Gastroesophageal sphincter (tissue), 3 donors: ENCODE measurements at regions not wholly inside any gene's neighbourhood (a gene's known extent, or its start where the extent isn't known, plus 50 kb on each side); places are given as distances from the start of the nearest gene placed in this dataset.

Experiments
- POLR2AphosphoS5 ChIP-seq: sonication (generic); formaldehyde crosslinking; IDR thresholded peaks from one replicate; pipeline ENCODE4 v1.6.1; 2017; ENCODE audit warnings: antibody characterized with exemption
- TF ChIP-seq, protein P1 (sequence below), 4 experiments: fragments of 200-600 bp in 2 of 4; fragments of 450-650 bp in 2 of 4; sonication (generic) in 1 of 4; IDR thresholded peaks; one replicate each; pipeline ENCODE4 v1.5.1; 2017 to 2019; ENCODE audit warnings: antibody characterized with exemption in 4 of 4, mild to moderate bottlenecking in 2 of 4, moderate library complexity in 2 of 4

DNA sequence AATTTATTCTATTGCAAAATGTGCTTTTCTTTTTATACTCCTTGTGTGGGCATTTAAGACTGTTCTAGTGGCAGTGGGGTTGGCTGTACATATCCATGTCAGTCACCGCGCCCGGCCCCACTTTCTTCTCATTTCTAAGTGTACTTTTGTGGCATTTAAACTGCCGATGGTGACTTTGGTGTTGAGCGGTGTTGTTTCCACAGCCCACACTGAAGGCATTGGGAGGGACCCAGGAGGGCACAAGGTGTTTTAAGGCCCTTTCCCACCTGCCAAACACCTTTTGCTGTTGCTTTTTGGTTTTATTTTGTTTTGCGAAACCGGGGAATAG, 369.7 kb downstream of the MTX2 start:
- TF ChIP-seq, protein P1, sequence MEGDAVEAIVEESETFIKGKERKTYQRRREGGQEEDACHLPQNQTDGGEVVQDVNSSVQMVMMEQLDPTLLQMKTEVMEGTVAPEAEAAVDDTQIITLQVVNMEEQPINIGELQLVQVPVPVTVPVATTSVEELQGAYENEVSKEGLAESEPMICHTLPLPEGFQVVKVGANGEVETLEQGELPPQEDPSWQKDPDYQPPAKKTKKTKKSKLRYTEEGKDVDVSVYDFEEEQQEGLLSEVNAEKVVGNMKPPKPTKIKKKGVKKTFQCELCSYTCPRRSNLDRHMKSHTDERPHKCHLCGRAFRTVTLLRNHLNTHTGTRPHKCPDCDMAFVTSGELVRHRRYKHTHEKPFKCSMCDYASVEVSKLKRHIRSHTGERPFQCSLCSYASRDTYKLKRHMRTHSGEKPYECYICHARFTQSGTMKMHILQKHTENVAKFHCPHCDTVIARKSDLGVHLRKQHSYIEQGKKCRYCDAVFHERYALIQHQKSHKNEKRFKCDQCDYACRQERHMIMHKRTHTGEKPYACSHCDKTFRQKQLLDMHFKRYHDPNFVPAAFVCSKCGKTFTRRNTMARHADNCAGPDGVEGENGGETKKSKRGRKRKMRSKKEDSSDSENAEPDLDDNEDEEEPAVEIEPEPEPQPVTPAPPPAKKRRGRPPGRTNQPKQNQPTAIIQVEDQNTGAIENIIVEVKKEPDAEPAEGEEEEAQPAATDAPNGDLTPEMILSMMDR (IDR thresholded peaks at IDR 0.05): no peak
- TF ChIP-seq POLR2AphosphoS5: no peak
